LNCaP clone FGC (cell line): ENCODE measurements at regions not wholly inside any gene's neighbourhood (a gene's known extent, or its start where the extent isn't known, plus 50 kb on each side); places are given as distances from the start of the nearest gene placed in this dataset.

ENCODE experiments used
- DNase-seq: peaks from one replicate; pipeline ENCODE4 v3.0.0-alpha.2; 2011; ENCODE audit warnings: low read depth
- H3K4me3 ChIP-seq: 2 replicates; pipeline ENCODE4 v1.5.1; 2011; ENCODE audit warnings: mild to moderate bottlenecking, low read depth, low read length, control low read depth
- TF ChIP-seq, protein P1 (sequence below): IDR thresholded peaks from 2 replicates; pipeline ENCODE4 v1.5.1; 2012; ENCODE audit warnings: mild to moderate bottlenecking; ENCODE audit not compliant: control insufficient read depth, insufficient read depth; ENCODE audit errors: extremely low read depth

DNA sequence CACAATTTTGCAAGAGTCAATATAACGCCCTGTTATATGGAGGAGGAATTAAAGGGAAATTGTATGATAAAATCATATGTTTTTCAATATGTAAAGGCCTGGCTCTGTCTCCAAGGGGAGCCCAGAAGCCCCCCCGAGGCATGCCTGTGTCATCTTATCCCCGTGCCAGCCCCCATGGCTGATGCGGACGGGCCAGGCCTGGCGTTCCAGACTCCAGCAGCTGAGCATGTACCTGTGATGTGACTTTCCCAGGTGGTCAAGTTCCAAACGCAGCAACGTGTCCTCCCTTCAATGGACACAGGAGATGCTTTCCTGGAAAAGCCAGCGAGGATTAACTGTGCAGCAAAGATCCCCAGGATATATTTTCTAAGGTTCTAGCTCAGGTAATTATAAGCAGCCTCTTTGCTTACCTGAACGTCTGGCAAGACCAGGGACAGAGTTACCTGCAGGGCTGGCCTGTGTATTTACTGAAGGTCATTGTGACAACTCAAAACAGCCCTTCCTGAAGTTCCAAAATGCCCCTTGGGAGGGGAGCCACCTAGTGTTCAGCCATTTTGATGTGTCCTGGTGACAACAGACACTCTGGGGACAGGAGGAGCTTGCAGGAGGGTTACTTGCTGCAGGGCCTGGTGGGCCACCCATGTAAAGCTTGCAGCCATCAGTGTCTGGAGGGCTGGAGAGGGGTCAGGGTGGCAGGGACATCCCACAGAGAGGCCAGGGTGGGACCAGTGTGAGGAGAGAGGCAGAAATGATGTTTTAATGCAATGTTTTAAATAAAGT lies 53.3 kb upstream of the RNU6ATAC start:
- TF ChIP-seq, protein P1, sequence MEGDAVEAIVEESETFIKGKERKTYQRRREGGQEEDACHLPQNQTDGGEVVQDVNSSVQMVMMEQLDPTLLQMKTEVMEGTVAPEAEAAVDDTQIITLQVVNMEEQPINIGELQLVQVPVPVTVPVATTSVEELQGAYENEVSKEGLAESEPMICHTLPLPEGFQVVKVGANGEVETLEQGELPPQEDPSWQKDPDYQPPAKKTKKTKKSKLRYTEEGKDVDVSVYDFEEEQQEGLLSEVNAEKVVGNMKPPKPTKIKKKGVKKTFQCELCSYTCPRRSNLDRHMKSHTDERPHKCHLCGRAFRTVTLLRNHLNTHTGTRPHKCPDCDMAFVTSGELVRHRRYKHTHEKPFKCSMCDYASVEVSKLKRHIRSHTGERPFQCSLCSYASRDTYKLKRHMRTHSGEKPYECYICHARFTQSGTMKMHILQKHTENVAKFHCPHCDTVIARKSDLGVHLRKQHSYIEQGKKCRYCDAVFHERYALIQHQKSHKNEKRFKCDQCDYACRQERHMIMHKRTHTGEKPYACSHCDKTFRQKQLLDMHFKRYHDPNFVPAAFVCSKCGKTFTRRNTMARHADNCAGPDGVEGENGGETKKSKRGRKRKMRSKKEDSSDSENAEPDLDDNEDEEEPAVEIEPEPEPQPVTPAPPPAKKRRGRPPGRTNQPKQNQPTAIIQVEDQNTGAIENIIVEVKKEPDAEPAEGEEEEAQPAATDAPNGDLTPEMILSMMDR = peak; percentile 51
- H3K4me3 ChIP-seq = no peak overlapping the region
- DNase-seq = peak; percentile 21

GRCh38 chr9:134218230-134218629 lies 53.9 kb upstream of the RNU6ATAC start:
- TF ChIP-seq, protein P1 = no peak
- no peak overlapping the region for H3K4me3 ChIP-seq
- DNase-seq = no peak

- no peak for DNase-seq
- TF ChIP-seq, protein P1 = no peak
- H3K4me3 ChIP-seq = no peak overlapping the region
These were observed 55.3 kb upstream of the RNU6ATAC start for GRCh38 chr9:134219646-134220060.

- H3K4me3 ChIP-seq = no peak overlapping the region
- TF ChIP-seq, protein P1 = no peak
- DNase-seq = no peak
These were observed 55.9 kb upstream of the RNU6ATAC start for GRCh38 chr9:134220311-134220710.

DNA sequence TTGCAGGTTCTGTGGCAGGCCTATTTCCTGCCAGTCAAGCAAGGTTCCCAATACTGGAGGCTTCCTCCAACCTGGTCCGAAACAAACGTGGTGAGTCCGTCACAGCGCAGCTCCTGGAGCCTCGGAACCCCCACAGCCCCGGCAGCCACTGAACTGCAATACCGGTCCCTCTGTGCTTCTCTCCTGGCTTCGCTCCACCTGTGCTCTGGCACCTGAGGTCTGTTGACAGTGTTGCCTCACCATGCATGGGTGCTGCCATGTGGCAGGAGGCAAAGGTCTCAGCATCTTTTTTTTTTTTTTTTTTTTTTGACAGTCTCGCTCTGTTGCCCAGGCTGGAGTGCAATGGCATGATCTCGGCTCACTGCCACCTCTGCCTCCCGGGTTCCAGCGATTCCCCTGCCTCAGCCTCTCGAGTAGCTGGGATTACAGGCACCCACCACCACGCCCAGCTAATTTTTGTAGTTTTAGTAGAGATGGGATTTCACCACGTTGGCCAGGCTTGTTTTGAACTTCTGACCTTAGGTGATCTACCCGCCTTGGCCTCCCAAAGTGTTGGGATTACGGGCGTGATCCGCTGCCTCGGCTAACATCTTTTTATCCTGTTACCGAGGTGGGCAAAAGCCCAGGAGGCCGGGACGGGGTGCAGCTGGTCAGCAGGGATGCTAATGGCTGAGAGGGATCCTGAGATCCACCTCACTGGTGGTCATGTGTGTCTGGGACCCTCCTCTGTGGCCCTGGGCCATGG lies 57.1 kb upstream of the RNU6ATAC start:
- no peak for DNase-seq
- TF ChIP-seq, protein P1 = no peak
- no peak overlapping the region for H3K4me3 ChIP-seq

GRCh38 chr9:134222018-134222573 lies 57.7 kb upstream of the RNU6ATAC start:
- DNase-seq = no peak
- TF ChIP-seq, protein P1 = no peak
- no peak overlapping the region for H3K4me3 ChIP-seq
